Gastrocnemius medialis (tissue), 4 donors: ENCODE measurements at regions not wholly inside any gene's neighbourhood (a gene's known extent, or its start where the extent isn't known, plus 50 kb on each side); places are given as distances from the start of the nearest gene placed in this dataset.

Experiments
- ATAC-seq, 2 donors: fragments of 150-250 bp; one replicate each; pipeline ENCODE4 v1.9.1; 2016
- DNase-seq, 2 donors: peaks; one replicate each; pipeline ENCODE4 v3.0.0-alpha.2; 2019
- H3K27ac ChIP-seq, 4 donors: fragments of 200-600 bp; sonication (generic); 1 replicate in 1 of 4; 2 replicates in 3 of 4; pipeline ENCODE4 v1.5.1; 2016 to 2018; ENCODE audit warnings: mild to moderate bottlenecking in 2 of 4, moderate library complexity in 1 of 4
- H3K27me3 ChIP-seq, 3 donors: fragments of 200-600 bp; sonication (generic) in 2 of 3; 1 replicate in 1 of 3; 2 replicates in 2 of 3; pipeline versions ENCODE4 v1.5.1 to v1.6.0; 2016 to 2019; ENCODE audit warnings: mild to moderate bottlenecking in 1 of 3, moderate library complexity in 1 of 3
- H3K36me3 ChIP-seq, 2 donors: fragments of 200-600 bp; sonication (generic) in 1 of 2; one replicate each; pipeline ENCODE4 v1.5.1; 2017 to 2018
- H3K4me1 ChIP-seq, 2 donors: fragments of 200-600 bp; sonication (generic) in 1 of 2; one replicate each; pipeline ENCODE4 v1.5.1; 2016 to 2017; ENCODE audit warnings: mild to moderate bottlenecking in 2 of 2
- H3K4me3 ChIP-seq, 4 donors: fragments of 200-600 bp; sonication (generic) in 3 of 4; 1 replicate in 1 of 4; 2 replicates in 3 of 4; pipeline ENCODE4 v1.5.1; 2016 to 2019; ENCODE audit warnings: mild to moderate bottlenecking in 2 of 4
- H3K9me3 ChIP-seq, 3 donors: fragments of 200-600 bp; sonication (generic) in 2 of 3; 1 replicate in 1 of 3; 2 replicates in 2 of 3; pipeline ENCODE4 v1.5.1; 2016 to 2019
- POLR2A ChIP-seq, 2 donors: fragments of 450-650 bp; IDR thresholded peaks; one replicate each; pipeline ENCODE4 v1.6.1; 2017; ENCODE audit warnings: antibody characterized with exemption in 2 of 2, mild to moderate bottlenecking in 2 of 2, moderate library complexity in 2 of 2
- in situ Hi-C, 4 donors: fragments of 200-750 bp; cut with MboI; loops; one replicate each; pipeline versions ENCODE4 v1.15.0 to v1.8.0; 2017; ENCODE audit warnings: low sequenced_read_pairs in 4 of 4
- intact Hi-C: fragments of 100-400 bp; cut with DNase I; formaldehyde crosslinking; loops from one replicate; pipeline ENCODE4 v1.15.1; 2023; ENCODE audit warnings: low total_unique reads
- TF ChIP-seq, protein P1 (sequence below), 5 experiments: fragments of 450-650 bp in 3 of 5; fragments of 200-600 bp in 2 of 5; sonication (generic) in 2 of 5; IDR thresholded peaks in 4 of 5; conservative IDR thresholded peaks in 1 of 5; 1 replicate in 4 of 5; 2 replicates in 1 of 5; pipeline ENCODE4 v1.5.1; 2016 to 2019; ENCODE audit warnings: antibody characterized with exemption in 5 of 5, mild to moderate bottlenecking in 3 of 5, moderate library complexity in 3 of 5

DNA sequence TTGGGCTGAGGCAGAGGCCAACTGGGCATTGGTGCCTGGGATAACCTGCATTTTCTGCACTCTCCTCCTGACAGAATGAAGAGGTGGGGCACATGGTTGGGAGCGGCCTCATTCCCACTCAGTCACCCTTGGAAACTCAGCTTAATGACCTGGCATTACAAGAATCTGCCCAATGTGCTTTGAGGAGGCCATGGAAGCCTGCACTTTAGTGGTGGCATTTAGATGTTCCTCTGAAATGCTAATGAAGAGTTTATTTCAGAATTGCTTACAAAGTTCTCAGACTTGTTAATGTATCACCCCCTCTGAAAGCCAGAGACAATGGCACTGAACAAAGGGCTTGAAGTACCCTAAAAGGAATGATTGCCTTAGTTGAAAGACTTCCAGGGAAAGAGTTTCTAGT is 71.4 kb upstream of the PARP11 start:
- intact Hi-C loops = no loop called here
- in situ Hi-C loops = no loop called here
- no peaks in the 10 kb centered on the region for H3K4me1 ChIP-seq
- no peaks in the 10 kb centered on the region for H3K9me3 ChIP-seq
- no peak for DNase-seq
- no peak overlapping the region for H3K27ac ChIP-seq
- no peak overlapping the region for H3K4me3 ChIP-seq
- no peaks in the 10 kb centered on the region for H3K36me3 ChIP-seq
- TF ChIP-seq, protein P1, sequence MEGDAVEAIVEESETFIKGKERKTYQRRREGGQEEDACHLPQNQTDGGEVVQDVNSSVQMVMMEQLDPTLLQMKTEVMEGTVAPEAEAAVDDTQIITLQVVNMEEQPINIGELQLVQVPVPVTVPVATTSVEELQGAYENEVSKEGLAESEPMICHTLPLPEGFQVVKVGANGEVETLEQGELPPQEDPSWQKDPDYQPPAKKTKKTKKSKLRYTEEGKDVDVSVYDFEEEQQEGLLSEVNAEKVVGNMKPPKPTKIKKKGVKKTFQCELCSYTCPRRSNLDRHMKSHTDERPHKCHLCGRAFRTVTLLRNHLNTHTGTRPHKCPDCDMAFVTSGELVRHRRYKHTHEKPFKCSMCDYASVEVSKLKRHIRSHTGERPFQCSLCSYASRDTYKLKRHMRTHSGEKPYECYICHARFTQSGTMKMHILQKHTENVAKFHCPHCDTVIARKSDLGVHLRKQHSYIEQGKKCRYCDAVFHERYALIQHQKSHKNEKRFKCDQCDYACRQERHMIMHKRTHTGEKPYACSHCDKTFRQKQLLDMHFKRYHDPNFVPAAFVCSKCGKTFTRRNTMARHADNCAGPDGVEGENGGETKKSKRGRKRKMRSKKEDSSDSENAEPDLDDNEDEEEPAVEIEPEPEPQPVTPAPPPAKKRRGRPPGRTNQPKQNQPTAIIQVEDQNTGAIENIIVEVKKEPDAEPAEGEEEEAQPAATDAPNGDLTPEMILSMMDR (IDR thresholded peaks at IDR 0.05 in 4 of 5, conservative IDR thresholded peaks at IDR 0.05 in 1 of 5) = no peak
- no peak for TF ChIP-seq POLR2A (IDR thresholded peaks at IDR 0.05)
- peaks cover 0 to 5% (median 0%) of the 10 kb centered on the region in 3 donors for H3K27me3 ChIP-seq
- no peak for ATAC-seq

DNA sequence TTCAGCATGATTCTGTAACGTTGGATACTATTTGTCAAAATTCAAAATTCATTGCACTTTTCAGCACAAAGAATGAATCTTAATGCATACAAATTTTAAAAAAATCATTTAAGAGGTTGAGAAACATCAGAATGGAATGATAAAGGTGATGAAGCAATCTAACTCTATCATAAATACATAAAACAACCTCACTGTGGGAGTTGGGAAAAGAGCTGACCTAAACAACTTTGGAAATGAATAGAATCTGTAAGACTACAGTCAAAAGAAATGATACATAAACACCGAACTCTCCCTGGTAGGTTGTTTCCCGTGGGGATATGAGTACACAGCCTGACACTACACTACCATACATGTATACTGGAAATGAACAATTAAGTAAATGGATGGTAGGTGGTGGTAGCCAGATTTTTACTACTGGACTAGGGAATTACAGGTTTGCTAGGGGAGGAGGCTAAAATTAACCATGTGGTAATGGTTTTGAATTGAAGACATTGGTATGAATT is 64.9 kb upstream of the PARP11 start:
- ATAC-seq (no peak), DNase-seq (no peak)
- H3K27ac ChIP-seq = no peak overlapping the region
- intact Hi-C loops = no loop called here
- TF ChIP-seq, protein P1 (IDR thresholded peaks at IDR 0.05 in 4 of 5, conservative IDR thresholded peaks at IDR 0.05 in 1 of 5) = no peak
- TF ChIP-seq POLR2A (IDR thresholded peaks at IDR 0.05) = no peak
- in situ Hi-C loops = no loop called here
- no peaks in the 10 kb centered on the region for H3K36me3 ChIP-seq
- no peaks in the 10 kb centered on the region for H3K4me1 ChIP-seq
- H3K9me3 ChIP-seq = no peaks in the 10 kb centered on the region
- H3K27me3 ChIP-seq = peaks cover 0 to 5% (median 0%) of the 10 kb centered on the region in 3 donors
- no peak overlapping the region for H3K4me3 ChIP-seq

DNA sequence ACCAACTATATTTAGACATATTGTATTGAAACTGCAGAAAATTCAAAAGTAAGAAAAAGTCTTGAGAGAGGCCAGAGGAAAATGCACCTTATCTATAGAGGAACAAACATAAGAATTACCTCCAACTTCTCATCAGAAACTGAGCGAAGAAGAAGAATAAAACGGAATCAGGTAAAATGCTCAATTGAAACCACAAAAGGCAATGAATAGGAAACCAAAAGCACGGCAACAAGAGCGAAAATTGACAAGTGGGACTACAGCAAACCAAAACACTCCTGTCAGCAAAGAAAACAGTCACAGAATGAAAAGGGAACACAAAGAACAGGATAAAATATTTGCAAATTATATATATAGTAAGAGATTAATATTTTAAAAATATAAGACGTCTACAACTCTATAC is 61.9 kb upstream of the PARP11 start:
- in situ Hi-C loops = no loop called here

DNA sequence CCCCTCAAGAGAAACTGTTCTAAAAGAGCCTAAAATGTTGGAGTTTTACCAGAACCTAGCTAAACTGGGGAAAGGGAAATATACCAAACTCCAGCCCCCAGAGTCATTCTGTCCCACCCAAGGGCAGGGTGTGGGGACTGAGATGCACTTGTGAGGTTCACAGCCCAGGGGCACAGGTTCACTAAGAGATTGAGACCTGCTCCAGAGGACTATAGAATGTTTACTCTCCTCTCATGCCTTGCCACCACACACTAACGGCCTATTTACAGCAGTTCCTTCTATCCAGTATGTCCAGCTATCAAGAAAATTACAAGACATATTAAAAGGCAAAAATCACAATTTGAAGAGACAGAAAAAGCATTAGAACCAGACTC is 60.6 kb upstream of the PARP11 start:
- Histone ChIP-seq H3K27ac (no peak overlapping the region), H3K36me3 (no peaks in the 10 kb centered on the region), H3K9me3 (no peaks in the 10 kb centered on the region), H3K4me3 (no peak overlapping the region), H3K27me3 (peaks cover 8 to 14% (median 9%) of the 10 kb centered on the region in 3 donors), H3K4me1 (no peaks in the 10 kb centered on the region)
- TF ChIP-seq, protein P1 (IDR thresholded peaks at IDR 0.05 in 4 of 5, conservative IDR thresholded peaks at IDR 0.05 in 1 of 5) = no peak
- in situ Hi-C loops (no loop called here), intact Hi-C loops (no loop called here)
- DNase-seq (no peak), ATAC-seq (no peak)

More for the DNA sequence above, 61.9 kb upstream of the PARP11 start:
- intact Hi-C loops = no loop called here
- no peak for ATAC-seq
- Histone ChIP-seq H3K4me3 (no peak overlapping the region), H3K27ac (no peak overlapping the region), H3K27me3 (peaks cover 1 to 9% (median 8%) of the 10 kb centered on the region in 3 donors), H3K9me3 (no peaks in the 10 kb centered on the region), H3K36me3 (no peaks in the 10 kb centered on the region), H3K4me1 (no peaks in the 10 kb centered on the region)
- TF ChIP-seq, protein P1 (IDR thresholded peaks at IDR 0.05 in 4 of 5, conservative IDR thresholded peaks at IDR 0.05 in 1 of 5) = no peak
- no peak for TF ChIP-seq POLR2A (IDR thresholded peaks at IDR 0.05)
- no peak for DNase-seq
